HEK293T (cell line): ENCODE measurements at regions not wholly inside any gene's neighbourhood (a gene's known extent, or its start where the extent isn't known, plus 50 kb on each side); places are given as distances from the start of the nearest gene placed in this dataset.

ENCODE experiments used
- CTCF ChIA-PET: fragments of 350-600 bp; formaldehyde crosslinking; extraction: SDS; loops from one replicate; lab custom pipeline; 2021; ENCODE audit warnings: antibody characterized with exemption, inconsistent platforms; lab: Yijun Ruan, JAX
- POLR2A ChIA-PET: fragments of 350-600 bp; formaldehyde crosslinking; extraction: SDS; loops from one replicate; lab custom pipeline; 2020; ENCODE audit warnings: antibody characterized with exemption, inconsistent platforms; lab: Yijun Ruan, JAX
- DNase-seq: peaks from one replicate; pipeline ENCODE4 v3.0.0; 2012; ENCODE audit warnings: mixed read lengths; ENCODE audit errors: extremely low spot score
- ARNT ChIP-seq: fragments of 450-650 bp; IDR thresholded peaks from 2 replicates; pipeline ENCODE4 v1.6.1; 2017; ENCODE audit warnings: mild to moderate bottlenecking
- BHLHE40 ChIP-seq: fragments of 450-650 bp; IDR thresholded peaks from 2 replicates; pipeline ENCODE4 v1.6.1; 2016; ENCODE audit warnings: mild to moderate bottlenecking, moderate library complexity, borderline replicate concordance
- CTBP1 ChIP-seq: fragments of 450-650 bp; IDR thresholded peaks from 2 replicates; pipeline ENCODE4 v1.6.1; 2016; ENCODE audit warnings: borderline replicate concordance
- ELF4 ChIP-seq: fragments of 450-650 bp; IDR thresholded peaks from 2 replicates; pipeline ENCODE4 v1.6.1; 2017; ENCODE audit warnings: antibody characterized with exemption
- FOXA1 ChIP-seq: fragments of 450-650 bp; IDR thresholded peaks from 2 replicates; pipeline ENCODE4 v1.6.1; 2016; ENCODE audit warnings: mild to moderate bottlenecking
- FOXK2 ChIP-seq: fragments of 450-650 bp; IDR thresholded peaks from 2 replicates; pipeline ENCODE4 v1.6.1; 2016; ENCODE audit warnings: mild to moderate bottlenecking
- FOXM1 ChIP-seq: fragments of 450-650 bp; IDR thresholded peaks from 2 replicates; pipeline ENCODE4 v1.6.1; 2017; ENCODE audit warnings: mild to moderate bottlenecking, borderline replicate concordance
- HDGF ChIP-seq: fragments of 450-650 bp; IDR thresholded peaks from 2 replicates; pipeline ENCODE4 v1.6.1; 2017; ENCODE audit warnings: antibody characterized with exemption, borderline replicate concordance
- L3MBTL2 ChIP-seq: fragments of 450-650 bp; conservative IDR thresholded peaks from 2 replicates; pipeline ENCODE4 v1.6.1; 2016; ENCODE audit warnings: mild to moderate bottlenecking
- LEF1 ChIP-seq: fragments of 450-650 bp; IDR thresholded peaks from 2 replicates; pipeline ENCODE4 v1.6.1; 2017; ENCODE audit warnings: mild to moderate bottlenecking, borderline replicate concordance
- NFRKB ChIP-seq: fragments of 450-650 bp; IDR thresholded peaks from 2 replicates; pipeline ENCODE4 v1.6.1; 2016; ENCODE audit warnings: mild to moderate bottlenecking, moderate library complexity
- PKNOX1 ChIP-seq: fragments of 450-650 bp; IDR thresholded peaks from 2 replicates; pipeline ENCODE4 v1.6.1; 2016
- SP1 ChIP-seq: fragments of 450-650 bp; IDR thresholded peaks from 2 replicates; pipeline ENCODE4 v1.6.1; 2017
- SUZ12 ChIP-seq: fragments of 450-650 bp; IDR thresholded peaks from 2 replicates; pipeline ENCODE4 v1.6.1; 2016; ENCODE audit warnings: mild to moderate bottlenecking
- TARDBP ChIP-seq: fragments of 450-650 bp; IDR thresholded peaks from 2 replicates; pipeline ENCODE4 v1.6.1; 2016
- ZNF384 ChIP-seq: fragments of 450-650 bp; IDR thresholded peaks from 2 replicates; pipeline ENCODE4 v1.6.1; 2016

DNA sequence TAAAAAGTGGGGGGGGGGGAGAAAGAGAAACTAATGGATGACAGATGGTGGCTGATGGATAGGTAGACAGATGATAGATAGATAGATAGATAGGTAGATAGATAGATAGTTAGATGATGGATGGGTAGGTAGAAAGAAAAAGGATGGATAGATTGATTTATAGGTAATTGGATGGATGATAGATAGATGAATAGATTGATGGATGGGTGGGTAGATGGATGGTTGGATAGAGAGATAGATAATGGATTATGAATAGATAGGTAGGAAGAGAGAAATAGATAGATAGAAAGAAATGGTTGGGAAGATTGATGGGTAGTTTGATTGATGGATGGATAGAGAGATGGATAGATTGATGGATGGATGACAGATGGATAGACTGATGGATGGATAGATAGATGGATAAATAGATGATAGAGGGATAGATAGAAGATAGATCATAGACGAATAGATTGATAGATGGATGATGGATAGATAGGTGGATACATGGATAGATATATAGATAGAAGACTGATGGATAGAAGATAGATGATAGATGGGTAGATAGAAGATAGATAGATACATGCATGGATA lies 337.1 kb downstream of the C16orf95 start:
- TF ChIP-seq ARNT (no peak), PKNOX1 (peak; percentile 89), CTBP1 (peak; percentile 40; the same call in 1 of the 2 replicates), FOXK2 (no peak), SP1 (no peak)
- CTCF ChIA-PET, result no interaction called here

DNA sequence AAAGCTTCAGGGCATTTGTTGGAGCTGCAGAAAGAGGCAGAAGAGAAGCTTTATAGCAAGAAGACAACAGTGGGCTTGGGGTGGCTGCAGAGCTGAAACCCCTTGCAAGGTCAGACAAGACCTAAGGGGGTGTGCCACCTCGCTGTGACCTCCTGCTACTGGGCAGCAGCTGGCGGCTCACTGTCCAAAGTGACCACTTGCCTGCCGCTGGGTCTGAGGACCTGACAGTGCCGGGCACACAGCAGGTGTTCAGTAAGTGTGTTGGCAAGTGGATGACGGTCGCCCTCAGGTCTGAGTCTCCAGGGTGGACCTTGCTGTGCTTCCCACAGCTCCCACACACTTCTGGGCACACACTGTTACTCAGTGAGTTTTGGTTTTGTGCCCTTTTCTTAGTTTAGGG lies 336.5 kb downstream of the C16orf95 start:
- ChIA-PET POLR2A (no interaction called here), CTCF (no interaction called here)
- no peak for TF ChIP-seq ARNT
- TF ChIP-seq ZNF384, result no peak
- TF ChIP-seq LEF1, result no peak
- TF ChIP-seq FOXA1, result no peak
- no peak for TF ChIP-seq SP1
- no peak for TF ChIP-seq ELF4
- TF ChIP-seq SUZ12, result no peak
- TF ChIP-seq FOXM1, result no peak
- DNase-seq, result no peak

More for the DNA sequence above, 337.1 kb downstream of the C16orf95 start:
- POLR2A ChIA-PET, result no interaction called here
- no peak for DNase-seq

- ChIA-PET CTCF (no interaction called here), POLR2A (no interaction called here)
- no peak for TF ChIP-seq HDGF
- TF ChIP-seq ZNF384, result no peak
- TF ChIP-seq FOXA1, result no peak
- no peak for TF ChIP-seq ELF4
- no peak for TF ChIP-seq FOXM1
- no peak for TF ChIP-seq FOXK2
- TF ChIP-seq ARNT, result no peak
- no peak for TF ChIP-seq PKNOX1
- no peak for TF ChIP-seq TARDBP
- TF ChIP-seq NFRKB, result no peak
- TF ChIP-seq BHLHE40, result no peak
- TF ChIP-seq L3MBTL2, result no peak
- no peak for TF ChIP-seq SP1
- TF ChIP-seq LEF1, result no peak
- TF ChIP-seq CTBP1, result no peak
- no peak for TF ChIP-seq SUZ12
- no peak for DNase-seq
Measured at GRCh38 chr16:86982347-86982596, 334.9 kb downstream of the C16orf95 start.

DNA sequence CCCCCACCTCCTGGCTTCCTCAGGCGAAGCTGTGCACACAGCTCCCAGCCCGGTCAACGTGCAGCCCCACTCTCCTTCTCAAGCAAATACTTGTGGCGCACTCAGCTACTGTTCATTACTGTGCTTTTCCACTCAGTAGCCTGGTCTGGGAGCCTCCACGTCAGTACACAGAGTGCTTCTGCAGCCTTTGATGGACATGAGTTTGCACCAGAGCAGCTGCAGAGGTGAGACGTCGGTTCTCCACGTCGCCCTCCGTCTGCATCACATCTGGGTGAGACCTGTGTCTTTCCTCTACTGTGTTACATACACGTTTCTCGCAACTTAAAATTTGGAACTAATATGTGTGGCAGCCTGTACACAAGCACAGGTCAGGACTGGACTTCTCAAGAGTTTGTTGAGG lies 334.3 kb downstream of the C16orf95 start:
- DNase-seq, result no peak
- ChIA-PET CTCF (no interaction called here), POLR2A (interaction anchor here (0.6 kb wide), 1 partner anchor 60 kb away, joined by 3 read pairs; no protein-coding TSS in a partner anchor)
- no peak for TF ChIP-seq ARNT
- no peak for TF ChIP-seq FOXA1

GRCh38 chr16:86983621-86984020 lies 333.6 kb downstream of the C16orf95 start:
- DNase-seq, result no peak
- CTCF ChIA-PET, result no interaction called here
- TF ChIP-seq NFRKB (no peak), FOXM1 (no peak), SP1 (no peak), ARNT (no peak), FOXK2 (no peak), ELF4 (no peak), L3MBTL2 (no peak), BHLHE40 (no peak)
- POLR2A ChIA-PET, result no interaction called here

DNA sequence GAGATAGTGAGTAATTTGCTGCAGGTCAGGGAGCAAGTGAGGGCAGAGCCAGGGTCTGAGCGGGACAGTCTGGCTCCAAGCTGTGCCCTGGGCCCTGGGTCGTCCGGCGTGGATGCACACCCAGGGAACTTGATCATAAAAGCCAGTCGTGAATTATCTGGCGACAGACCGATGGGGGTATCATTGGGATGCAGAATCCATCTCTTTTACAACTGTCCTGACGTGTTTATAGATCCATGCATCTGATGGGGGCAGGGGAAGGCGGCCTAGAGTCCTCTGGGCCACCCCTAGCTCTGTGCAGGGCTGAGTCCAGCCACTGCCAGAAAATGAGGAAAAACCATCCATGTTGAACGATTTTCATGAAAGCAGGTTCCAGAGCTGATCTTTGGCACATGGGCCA lies 332.8 kb downstream of the C16orf95 start:
- ChIA-PET CTCF (no interaction called here), POLR2A (no interaction called here)
- TF ChIP-seq BHLHE40 (no peak), PKNOX1 (peak; percentile 69), ZNF384 (no peak), LEF1 (no peak)
- DNase-seq, result no peak

- ChIA-PET POLR2A (no interaction called here), CTCF (no interaction called here)
- DNase-seq, result no peak
- TF ChIP-seq TARDBP (no peak), ARNT (no peak), L3MBTL2 (no peak), NFRKB (no peak), HDGF (no peak), LEF1 (no peak), SUZ12 (no peak), FOXA1 (no peak), FOXK2 (no peak), ZNF384 (no peak), FOXM1 (no peak), ELF4 (no peak), SP1 (no peak), CTBP1 (no peak)
Measured at GRCh38 chr16:86984991-86985647, 332.1 kb downstream of the C16orf95 start.
